ENCODE measurements at regions not wholly inside any gene's neighbourhood (a gene's known extent, or its start where the extent isn't known, plus 50 kb on each side); places are given as distances from the start of the nearest gene placed in this dataset.

- Histone ChIP-seq H3K9me3 (ENCODE audit: control insufficient read depth, insufficient read depth, low read length) (peaks cover 10% of the 10 kb centered on the region), H2AK9ac (replicated peaks; ENCODE audit: low read depth, low read length, poor library complexity) (no peak overlapping the region), H3K4me3 (ENCODE audit: insufficient read depth, low read depth, low read length) (no peak overlapping the region), H3K36me3 (ENCODE audit: control insufficient read depth, insufficient read depth, low read length) (no peaks in the 10 kb centered on the region), H3K27ac (ENCODE audit: insufficient read depth, low read length) (no peak overlapping the region), H4K5ac (ENCODE audit: low read depth, low read length) (no peak overlapping the region), H2AK5ac (ENCODE audit: low read depth, low read length) (no peak overlapping the region), H4K8ac (ENCODE audit: low read depth in 2 of 2, low read length in 2 of 2) (no peak overlapping the region), H3K9ac (ENCODE audit: low read depth, low read length) (no peak overlapping the region), H3K23ac (ENCODE audit: low read depth, low read length) (no peak overlapping the region), H4K20me1 (ENCODE audit: insufficient read depth, low read length) (no peaks in the 10 kb centered on the region), H3K18ac (ENCODE audit: low read depth, low read length) (no peak overlapping the region), H3K56ac (ENCODE audit: extremely low read depth, insufficient read depth, low read length) (no peak overlapping the region), H3K4me2 (ENCODE audit: low read depth, low read length) (no peak overlapping the region), H2BK20ac (ENCODE audit: low read depth, low read length) (no peak overlapping the region), H3K14ac (replicated peaks; ENCODE audit: low read depth, low read length) (no peak overlapping the region), H2BK15ac (ENCODE audit: low read depth, low read length) (no peak overlapping the region), H2AFZ (replicated peaks; ENCODE audit: low read length, poor library complexity) (no peak overlapping the region), H2BK5ac (ENCODE audit: low read depth, low read length, poor library complexity, severe bottlenecking) (no peak overlapping the region), H3K9me1 (ENCODE audit: insufficient read depth, low read length) (no peaks in the 10 kb centered on the region), H3K4ac (ENCODE audit: low read depth, low read length) (no peak overlapping the region), H3K27me3 (ENCODE audit: control insufficient read depth, insufficient read depth, low read length) (no peaks in the 10 kb centered on the region), H3K4me1 (ENCODE audit: control insufficient read depth, insufficient read depth, low read length) (no peaks in the 10 kb centered on the region), H2BK120ac (ENCODE audit: low read depth, low read length) (no peak overlapping the region), H4K91ac (ENCODE audit: insufficient read depth, low read depth, low read length) (no peak overlapping the region), H3K79me1 (ENCODE audit: low read depth in 1 of 2, low read length in 2 of 2) (no peaks in the 10 kb centered on the region)
- ChIA-PET CTCF (no interaction called here), POLR2A (ENCODE audit: unreplicated experiment) (no interaction called here)
- BruUV-seq (replicated peaks): no TSS peak
- intact Hi-C loops (cut with micrococcal nuclease): no loop called here
- dilution Hi-C loops (cut with HindIII; ENCODE audit: low sequenced_read_pairs, unreplicated experiment): no loop called here
- in situ Hi-C loops (cut with MboI; ENCODE audit: low sequenced_read_pairs): no loop called here
- WGBS, 2 experiments (ENCODE audit: extremely low coverage in 2 of 2, insufficient read length in 1 of 2): 88% methylated on average over 6 of the region's 19 CpGs; no CpG with 5 or more reads in 1 of the 2 experiments
- DNase-seq (no peak), ATAC-seq (ENCODE audit: low read depth) (no peak)
- no peak for TF ChIP-seq CEBPB (IDR thresholded peaks at IDR 0.05; ENCODE audit: low read depth, low read length)
- TF ChIP-seq POLR2A (IDR thresholded peaks at IDR 0.05; ENCODE audit: low read depth, low read length): no peak
- no peak for TF ChIP-seq NFE2L2 (IDR thresholded peaks at IDR 0.05; ENCODE audit: low read depth, low read length)
- no peak for TF ChIP-seq MAFK (IDR thresholded peaks at IDR 0.05; ENCODE audit: low read depth, low read length)
- no peak for TF ChIP-seq RAD21 (IDR thresholded peaks at IDR 0.05; ENCODE audit: low read length)
- TF ChIP-seq CTCF (conservative IDR thresholded peaks at IDR 0.05; ENCODE audit: low read depth, low read length): no peak
- TF ChIP-seq CHD1 (IDR thresholded peaks at IDR 0.05; ENCODE audit: low read depth, low read length): no peak
- TF ChIP-seq RCOR1 (IDR thresholded peaks at IDR 0.05; ENCODE audit: insufficient replicate concordance, low read length): no peak
- no peak for TF ChIP-seq SMC3 (IDR thresholded peaks at IDR 0.05; ENCODE audit: low read depth, low read length)
Observed at GRCh38 chr20:29690274-29690673, 1567.2 kb upstream of the DEFB115 start.

All from IMR-90 (cell line).